KBM-7 (cell line): ENCODE measurements at regions not wholly inside any gene's neighbourhood (a gene's known extent, or its start where the extent isn't known, plus 50 kb on each side); places are given as distances from the start of the nearest gene placed in this dataset.

Experiments used
- DNase-seq: peaks from one replicate; pipeline ENCODE4 v3.0.0-alpha.2; 2015
- in situ Hi-C: fragments of 300-500 bp; cut with MboI; formaldehyde crosslinking; loops from 2 replicates; pipeline ENCODE4 v1.14.3; 2020; ENCODE audit warnings: low sequenced_read_pairs, low pct_unique_long_range_greater_than_20kb, mixed read lengths

DNA sequence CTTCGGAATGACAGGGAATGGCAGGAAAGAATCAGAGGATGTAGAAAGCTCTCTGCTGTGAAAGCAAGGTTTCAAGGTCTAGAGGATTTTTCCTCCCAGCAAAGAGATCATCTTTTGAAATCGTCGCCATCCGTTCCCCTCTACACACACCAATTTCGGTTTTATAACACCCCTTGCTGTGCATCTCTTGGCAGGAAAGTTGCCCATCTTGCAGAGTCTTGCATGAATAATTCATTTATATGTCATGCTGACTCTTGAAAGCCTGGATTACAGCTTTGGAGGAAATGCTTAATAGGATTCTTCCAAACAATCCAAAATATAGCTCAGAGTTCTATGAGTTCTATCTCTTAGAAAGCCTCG is 262.7 kb downstream of the CHL1 start:
- DNase-seq, result no peak
- in situ Hi-C loops, result no loop called here

DNA sequence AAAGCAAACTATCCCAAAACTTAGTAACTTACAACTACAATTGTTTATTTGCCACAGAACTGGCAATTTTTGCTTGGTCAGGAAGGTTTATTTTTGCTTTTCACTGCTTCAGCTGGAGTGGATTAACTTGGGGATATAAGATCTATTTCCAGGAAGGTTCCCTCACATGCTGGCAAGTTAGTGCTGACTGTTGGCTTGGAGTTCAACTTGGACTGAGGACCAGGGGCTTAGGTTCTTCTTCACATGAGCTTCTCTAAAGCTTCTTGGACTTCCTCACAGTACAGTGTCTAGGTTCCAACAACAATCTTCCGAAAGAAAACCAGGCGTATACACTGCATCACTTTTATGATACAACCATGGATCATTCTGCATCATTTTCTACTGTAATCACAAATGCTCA is 264.4 kb downstream of the CHL1 start:
- DNase-seq, result no peak
- in situ Hi-C loops, result no loop called here

DNA sequence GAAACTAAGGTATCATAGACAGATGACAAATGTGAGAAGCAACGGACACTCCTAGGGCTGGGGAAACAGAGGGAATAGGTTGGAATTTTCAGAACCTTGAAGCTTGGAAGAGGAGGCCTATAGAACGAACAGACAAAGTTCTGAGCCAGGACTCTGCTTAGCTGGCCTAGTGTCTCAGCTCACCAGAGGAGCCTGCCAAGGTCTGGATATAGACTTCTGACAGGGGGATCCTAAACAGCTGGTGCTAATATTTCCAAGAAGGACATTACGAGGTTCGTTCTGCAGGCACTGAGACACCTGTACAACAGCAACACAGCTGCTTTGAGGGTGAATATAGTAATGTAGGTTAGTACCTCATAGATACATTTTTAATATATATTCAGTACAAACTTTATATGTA is 266.3 kb downstream of the CHL1 start:
- DNase-seq, result no peak
- in situ Hi-C loops, result no loop called here

DNA sequence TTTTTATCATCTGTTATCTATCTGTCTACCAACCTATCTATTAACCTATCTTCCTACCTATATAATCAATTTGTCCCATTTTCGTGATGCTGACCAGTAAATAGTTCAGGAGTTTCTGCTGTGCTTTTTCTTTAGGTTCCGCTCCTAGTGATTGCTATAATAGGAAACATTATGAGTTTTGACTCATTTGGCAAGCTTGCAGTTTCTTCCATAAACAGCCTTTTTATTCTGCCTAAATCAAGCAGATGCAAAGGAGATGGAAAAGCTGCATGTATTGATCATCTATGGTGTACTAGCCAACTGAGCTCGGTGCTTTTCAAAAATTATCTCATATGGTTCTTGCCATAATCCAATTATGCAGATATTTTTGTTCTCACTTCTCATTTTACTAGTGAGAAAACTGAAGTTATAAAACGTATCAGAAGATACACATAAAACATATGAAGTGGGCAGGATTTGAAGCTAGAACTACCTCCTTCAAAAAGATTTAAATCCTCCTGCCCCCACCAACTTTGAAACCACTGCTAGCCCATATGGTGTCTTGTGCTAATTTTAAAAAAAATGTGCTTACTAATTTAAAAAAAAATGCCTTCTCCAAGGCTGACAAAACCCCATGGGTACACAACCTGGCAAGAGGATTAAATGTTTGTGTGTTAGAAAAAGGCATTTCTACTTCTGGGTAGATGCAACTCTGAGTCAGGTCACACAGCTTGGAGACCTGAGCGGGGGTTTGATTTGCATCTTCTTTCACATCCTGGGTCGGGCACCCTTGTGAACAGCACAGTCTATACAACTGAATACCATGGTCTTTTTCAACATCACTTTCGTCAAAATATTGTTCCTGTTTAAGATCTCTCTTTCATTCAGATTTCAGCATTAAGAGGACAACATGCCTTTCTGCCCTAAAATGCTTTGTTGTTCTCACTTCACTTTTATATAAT is 267.0 kb downstream of the CHL1 start:
- in situ Hi-C loops, result no loop called here
- DNase-seq, result no peak

DNA sequence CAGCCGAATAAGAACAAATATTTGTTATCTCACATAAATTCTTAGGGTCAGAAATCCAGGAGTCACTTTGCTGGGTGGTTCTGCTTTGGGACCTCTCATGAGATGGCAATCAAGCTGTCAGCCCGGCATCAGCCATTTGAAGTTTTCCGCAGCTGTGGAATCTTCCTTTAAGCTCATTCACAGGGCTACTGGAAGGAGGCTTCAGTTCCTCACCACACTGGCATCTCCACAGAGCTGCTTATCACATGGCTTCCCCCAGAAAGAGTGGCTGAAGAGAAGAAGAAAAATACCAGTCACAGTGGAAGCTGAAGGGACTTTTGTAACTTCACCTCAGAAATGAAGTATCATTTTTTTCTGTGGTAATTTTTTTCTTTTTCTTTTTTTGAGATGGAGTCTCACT is 267.7 kb downstream of the CHL1 start:
- in situ Hi-C loops, result no loop called here
- DNase-seq, result no peak

DNA sequence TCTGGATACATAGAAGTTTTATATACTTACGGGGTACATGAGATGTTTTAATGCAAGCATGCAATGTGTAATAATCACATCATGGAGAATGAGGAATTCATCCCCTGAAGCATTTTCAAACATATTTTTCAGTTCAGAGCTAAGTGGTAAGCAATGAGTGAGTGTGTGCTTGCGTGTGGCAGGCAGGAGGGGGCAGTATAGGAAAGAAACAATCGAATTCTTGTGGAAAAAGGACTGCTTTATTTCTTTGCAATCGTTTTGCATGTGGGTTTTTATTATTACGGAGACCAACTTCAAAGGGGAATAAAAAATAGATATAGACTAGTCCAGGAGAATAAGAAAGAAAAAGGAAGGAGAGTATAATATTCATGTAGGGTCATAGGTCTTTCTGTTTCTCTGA is 271.6 kb downstream of the CHL1 start:
- in situ Hi-C loops, result no loop called here
- DNase-seq, result peak; percentile 19

DNA sequence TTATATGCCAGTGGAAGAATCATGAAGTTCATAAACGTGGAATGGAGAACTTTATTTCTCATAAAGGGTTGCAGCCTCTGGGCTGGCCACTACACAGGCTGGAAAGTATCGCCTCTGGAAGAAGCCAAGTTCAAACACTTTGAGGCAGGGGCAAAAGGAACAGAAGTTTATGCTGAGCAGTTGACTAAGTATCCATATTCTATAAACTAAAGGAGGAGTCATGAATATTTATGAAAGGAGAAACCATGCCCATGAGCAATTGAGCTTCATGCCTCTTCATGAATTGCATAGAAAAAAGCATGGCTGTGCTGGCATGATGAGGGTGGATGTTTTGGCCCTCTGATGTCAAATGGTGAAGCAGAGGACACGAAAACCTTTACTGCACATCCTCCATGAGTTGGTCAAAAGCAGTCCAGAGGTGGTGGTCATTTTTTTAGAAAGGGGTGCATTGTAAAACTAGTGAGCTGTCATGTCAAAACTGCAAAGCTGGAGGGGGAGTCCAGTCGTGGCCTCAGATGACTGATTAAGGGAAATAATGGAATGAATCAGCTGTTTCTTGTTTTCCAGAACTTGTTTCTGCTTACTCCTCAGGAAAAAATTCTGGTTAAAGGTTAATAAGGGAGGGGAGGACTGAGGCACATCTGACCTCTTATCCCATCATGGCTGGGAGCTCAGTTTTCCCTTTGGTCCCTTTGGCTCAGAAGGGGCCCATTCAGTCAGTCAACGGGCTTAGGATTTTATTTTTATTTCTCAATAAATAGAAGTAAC is 276.7 kb downstream of the CHL1 start:
- DNase-seq, result no peak

DNA sequence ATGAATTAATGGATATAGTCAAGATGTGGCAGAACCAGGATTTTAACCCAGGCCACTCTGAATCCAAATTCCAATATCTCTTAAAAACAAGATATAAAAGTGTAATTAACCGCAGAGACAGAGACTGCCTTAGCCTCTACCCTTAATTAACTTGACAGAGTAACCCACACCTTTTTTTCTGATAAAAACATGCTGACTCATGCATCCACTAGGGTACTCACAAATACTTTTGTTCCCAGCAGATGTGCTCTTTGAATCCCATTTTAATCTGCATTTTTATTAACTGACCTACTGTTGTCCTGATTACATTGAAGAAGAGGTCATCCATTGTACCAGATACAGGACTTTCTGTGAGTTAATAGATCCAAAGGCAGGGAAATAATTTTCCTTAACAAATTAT is 278.3 kb downstream of the CHL1 start:
- in situ Hi-C loops, result no loop called here
- no peak for DNase-seq

More for the DNA sequence above, 276.7 kb downstream of the CHL1 start:
- in situ Hi-C loops, result no loop called here

DNA sequence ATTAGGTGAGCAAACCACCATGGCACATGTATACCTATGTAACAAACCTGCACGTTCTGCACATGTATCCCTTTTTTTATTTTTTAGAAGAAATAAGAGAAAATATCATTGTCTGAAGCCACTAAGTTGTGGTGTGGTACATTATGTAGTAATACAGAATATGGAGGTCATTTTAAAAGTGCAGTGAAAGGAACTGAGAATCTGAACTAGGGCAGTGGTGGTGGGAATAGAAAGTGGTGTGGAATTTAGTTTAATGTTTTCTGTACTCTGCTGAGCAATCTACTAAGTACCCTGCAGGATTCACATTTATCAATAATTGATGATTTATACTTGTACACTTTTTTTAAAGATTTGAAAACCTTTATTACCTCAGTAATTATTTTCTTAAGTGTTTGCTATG is 283.5 kb downstream of the CHL1 start:
- in situ Hi-C loops, result no loop called here
- no peak for DNase-seq

DNA sequence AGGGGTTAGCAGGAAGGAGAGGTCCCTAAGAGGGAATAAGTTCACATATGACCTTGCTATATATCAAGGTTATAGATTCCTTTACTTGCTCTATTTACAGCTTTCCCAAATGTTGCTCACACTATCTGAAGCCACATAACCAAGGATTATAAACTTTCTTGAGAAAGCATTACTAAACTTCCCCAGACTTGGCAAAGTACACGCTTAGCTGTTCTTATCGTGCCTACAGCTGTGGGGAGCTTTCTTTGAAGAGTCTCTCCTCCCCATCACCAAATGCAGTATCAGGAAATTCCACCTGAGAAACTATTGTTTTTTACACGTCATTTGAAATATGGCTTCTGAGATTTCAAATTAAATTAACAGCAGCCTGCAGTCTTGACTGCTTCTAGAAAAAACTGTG is 284.5 kb downstream of the CHL1 start:
- in situ Hi-C loops, result no loop called here
- DNase-seq, result no peak

DNA sequence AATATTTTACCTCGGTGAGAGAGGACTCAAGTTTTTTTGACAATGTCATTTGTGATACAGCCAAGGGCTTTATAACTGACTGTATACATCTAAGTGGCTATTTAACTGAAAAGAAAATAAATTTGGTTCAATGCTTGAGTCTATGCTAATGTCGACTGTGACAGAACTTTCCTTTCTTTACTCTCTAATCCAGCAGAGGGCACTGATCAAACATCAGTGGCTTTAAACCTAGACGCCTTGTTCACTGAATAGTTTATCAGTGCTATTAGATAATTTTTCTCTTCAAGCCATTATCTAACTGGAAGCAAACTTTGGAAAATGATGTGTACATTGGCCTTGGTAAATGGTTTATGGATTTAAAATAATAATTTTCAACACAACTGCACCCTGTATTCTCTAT is 285.1 kb downstream of the CHL1 start:
- in situ Hi-C loops, result no loop called here
- DNase-seq, result no peak

DNA sequence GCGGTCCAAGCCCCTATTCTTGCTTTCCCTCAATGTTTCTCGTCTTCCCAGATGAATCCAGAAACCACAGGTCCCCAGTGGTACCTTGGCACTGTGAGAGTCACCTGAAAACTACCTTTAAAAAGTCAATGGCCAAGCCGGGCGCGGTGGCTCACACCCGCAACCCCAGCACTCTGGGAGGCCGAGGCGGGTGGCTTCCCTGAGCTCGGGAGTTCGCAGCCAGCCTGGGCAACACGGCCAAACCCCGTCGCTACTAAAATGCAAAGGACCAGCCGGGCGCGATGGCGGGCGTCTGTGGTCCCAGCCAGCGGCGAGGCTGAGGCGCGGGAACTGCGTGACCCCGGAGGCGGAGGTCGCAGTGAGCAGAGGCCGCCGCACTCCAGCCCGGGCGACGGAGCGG is 285.9 kb downstream of the CHL1 start:
- in situ Hi-C loops, result no loop called here

DNA sequence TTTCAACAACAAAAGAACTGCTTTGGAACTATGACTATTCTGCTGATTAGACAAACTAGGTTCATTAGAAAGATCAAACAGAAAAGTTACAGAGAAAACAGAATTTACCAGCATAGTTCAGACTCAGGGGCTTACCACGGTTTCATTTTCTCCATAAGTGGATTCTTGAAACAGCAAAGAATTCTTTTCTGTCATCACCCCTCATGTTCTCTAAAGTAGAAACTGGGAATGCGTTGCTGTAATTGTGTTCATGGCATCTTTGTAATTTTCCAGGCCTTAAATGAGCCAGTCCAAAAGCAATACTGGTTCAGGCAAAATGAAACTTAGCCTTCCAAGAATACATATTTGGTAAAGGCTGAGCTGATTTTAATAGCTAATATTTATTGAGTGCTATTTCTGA is 287.8 kb downstream of the CHL1 start:
- in situ Hi-C loops, result no loop called here
- DNase-seq, result no peak

More for the DNA sequence above, 285.9 kb downstream of the CHL1 start:
- DNase-seq, result no peak

DNA sequence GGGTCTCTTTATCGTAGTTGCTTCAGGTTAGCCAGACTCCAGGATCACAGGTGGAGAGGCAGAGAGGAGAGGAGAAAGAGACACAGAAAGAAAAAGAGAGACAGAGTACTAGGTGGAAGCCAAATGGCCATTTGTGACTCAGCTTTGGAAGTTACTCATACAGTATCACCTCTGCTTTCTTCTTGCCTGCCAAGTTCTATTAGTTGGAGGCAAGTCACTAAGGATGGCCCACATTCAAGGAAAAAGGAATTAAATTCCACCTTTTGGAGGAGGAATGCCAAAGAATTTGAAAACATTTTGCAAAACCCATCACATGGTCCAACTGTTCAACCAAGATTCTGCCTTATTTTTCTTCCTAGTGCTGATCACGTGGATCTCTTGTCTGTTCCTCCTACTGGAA is 291.1 kb downstream of the CHL1 start:
- no peak for DNase-seq
- in situ Hi-C loops, result no loop called here

DNA sequence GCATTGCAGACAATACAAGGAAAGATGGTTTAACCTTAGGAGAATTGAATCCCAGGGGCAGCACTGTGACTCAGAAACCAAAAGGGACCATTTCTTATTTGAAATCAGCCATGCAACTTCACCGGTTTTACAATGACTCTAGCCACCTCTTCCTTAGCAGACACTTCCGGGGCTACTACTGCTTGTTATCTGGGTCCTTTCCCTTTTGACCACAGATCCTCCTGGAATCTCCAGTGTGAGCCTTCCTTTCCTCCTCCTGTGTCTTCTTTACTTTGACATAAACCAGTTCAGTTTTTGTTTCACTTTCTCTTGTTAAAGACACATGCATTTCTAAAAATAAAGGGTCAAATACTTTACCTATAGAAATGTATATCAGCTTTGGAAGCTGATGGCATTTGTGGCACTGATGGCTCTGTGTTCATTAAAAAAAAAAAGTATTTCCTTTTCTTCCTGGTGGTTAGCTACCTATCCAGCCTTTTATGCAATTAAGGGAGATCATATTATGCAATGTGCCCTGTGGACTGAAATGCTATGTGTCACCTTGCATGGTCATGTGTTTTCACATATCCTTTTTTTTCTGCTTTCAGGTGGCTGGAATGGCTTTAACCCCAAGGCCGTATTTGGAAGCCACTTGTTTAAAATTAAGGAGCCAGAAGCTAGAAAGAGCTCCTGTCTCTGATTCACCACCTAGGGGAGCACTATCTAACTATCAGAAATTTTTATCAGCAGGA is 296.2 kb downstream of the CHL1 start:
- DNase-seq, result no peak
- in situ Hi-C loops, result no loop called here

DNA sequence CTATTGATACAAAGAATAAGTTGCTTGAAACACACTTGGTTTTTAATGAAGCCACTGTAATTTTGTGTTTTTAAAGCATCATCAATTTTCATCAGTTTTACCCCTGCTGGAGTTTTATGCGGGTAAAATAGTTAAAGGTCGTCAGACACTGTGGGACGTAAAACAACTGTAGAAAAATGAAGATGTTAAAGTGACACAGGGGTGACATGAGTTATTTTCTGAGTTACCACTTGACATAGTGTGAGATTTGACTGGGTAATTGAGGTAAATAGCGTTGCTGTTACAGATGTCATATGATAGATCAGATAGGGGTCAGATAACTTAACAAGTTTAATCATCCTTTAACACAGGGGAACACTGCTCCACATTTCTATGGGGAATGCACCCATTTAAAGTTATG is 297.6 kb downstream of the CHL1 start:
- in situ Hi-C loops, result no loop called here
- no peak for DNase-seq

DNA sequence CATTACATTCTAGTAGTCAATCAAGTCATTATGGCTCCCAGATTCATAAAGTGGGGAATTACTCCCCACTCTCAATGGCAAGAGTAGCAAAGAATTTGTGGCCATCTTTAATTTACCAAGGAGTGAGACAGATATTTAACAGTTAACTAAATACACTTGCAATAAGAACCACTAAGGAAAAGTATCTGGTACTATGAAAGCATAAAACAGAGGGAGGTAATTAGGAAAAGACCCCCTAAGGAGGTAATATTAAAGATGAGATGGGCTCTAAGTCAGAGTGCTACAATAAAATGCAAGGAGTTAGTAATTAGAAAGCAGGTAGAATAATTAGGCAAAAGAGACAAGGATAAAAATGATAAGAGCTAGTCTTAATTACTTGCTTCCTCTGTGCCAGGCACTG is 301.9 kb downstream of the CHL1 start:
- DNase-seq, result no peak
- in situ Hi-C loops, result no loop called here

DNA sequence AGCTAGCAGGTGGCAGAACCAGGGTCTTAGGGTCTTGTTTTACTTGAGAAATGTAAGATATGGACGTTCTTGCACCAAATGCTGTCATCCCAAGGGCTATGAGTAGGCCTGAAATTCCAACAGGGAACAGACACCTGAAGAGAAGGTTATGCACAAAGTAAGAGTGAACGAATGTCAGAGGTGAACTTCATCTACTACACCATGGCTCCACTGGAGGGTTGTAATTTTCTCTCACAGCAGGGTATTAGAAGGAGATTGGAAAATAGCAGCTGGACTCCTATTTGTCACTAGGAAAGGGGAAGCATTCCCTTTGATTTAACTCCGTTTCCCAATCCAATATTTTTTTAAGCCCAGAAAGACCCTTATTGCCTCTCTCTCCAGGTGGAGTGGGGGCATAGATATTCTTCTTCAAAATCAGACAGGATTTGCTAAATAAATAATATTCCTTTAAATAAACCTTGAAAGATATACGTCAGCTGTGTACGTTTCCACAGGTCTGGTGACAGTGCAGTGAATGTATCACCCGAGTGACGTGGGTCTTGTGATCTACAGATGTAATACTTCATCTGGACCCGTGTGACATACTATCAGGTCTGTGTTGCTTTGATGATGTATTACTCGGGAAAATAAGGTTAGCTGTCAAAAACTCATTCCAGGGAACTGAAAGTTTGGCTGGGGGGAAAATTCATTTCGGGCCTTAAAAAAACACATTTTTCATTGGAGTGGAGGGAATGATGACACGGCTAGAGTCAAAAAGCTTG is 302.6 kb downstream of the CHL1 start:
- DNase-seq, result no peak
- in situ Hi-C loops, result no loop called here

DNA sequence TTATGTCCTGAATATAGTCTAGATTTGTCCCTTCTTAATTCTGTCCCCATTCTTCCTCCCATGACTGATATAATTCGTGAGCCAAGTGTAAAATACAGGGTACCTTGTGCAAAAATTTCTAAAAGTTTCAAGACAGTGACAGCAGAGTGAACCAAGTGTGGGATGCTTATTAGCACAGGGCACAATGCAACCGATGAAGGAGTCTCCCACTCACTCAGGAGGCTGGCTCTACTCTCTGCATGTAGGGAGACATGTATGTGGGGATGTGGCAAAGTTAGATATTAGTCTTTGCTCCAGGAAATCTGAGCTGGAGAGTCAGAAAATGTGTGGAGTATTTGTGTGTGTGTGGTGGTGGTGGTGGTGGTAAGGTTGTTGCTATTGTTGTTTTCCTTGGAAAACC is 305.9 kb downstream of the CHL1 start:
- DNase-seq, result no peak

More for the DNA sequence above, 305.9 kb downstream of the CHL1 start:
- in situ Hi-C loops, result no loop called here
